Suprapubic skin (tissue), 4 donors: ENCODE measurements at regions not wholly inside any gene's neighbourhood (a gene's known extent, or its start where the extent isn't known, plus 50 kb on each side); places are given as distances from the start of the nearest gene placed in this dataset.

ENCODE experiments used
- EP300 ChIP-seq: sonication (generic); formaldehyde crosslinking; IDR thresholded peaks from one replicate; pipeline ENCODE4 v1.6.1; 2017; ENCODE audit warnings: antibody characterized with exemption
- POLR2AphosphoS5 ChIP-seq, 3 donors: sonication (generic); formaldehyde crosslinking; IDR thresholded peaks; one replicate each; pipeline ENCODE4 v1.6.1; 2017; ENCODE audit warnings: antibody characterized with exemption in 3 of 3
- TF ChIP-seq, protein P1 (sequence below), 2 donors: fragments of 200-600 bp in 1 of 2; fragments of 450-650 bp in 1 of 2; sonication (generic) in 1 of 2; IDR thresholded peaks; one replicate each; pipeline ENCODE4 v1.5.1; 2016 to 2019; ENCODE audit warnings: antibody characterized with exemption in 2 of 2, mild to moderate bottlenecking in 1 of 2, moderate library complexity in 1 of 2

DNA sequence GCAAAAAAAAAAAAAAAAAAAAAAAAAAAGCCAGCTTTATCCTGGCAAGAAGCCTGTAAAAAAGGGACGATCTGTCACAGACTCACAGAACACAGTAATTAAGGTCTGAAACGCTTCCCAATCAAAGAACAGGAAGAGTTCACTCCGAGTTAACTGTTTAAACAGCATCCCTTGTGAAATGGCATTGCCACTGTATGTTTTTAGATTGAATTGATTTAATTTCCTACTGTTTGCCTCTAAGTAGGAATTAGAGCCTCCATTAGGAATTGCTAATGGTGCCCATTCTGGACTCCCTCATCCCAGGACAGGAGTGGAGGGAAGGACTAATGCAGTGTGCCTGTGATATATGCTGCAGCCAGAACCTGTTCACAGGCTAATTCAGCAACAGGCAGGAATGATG lies 370.8 kb downstream of the RWDD3 start:
- TF ChIP-seq, protein P1, sequence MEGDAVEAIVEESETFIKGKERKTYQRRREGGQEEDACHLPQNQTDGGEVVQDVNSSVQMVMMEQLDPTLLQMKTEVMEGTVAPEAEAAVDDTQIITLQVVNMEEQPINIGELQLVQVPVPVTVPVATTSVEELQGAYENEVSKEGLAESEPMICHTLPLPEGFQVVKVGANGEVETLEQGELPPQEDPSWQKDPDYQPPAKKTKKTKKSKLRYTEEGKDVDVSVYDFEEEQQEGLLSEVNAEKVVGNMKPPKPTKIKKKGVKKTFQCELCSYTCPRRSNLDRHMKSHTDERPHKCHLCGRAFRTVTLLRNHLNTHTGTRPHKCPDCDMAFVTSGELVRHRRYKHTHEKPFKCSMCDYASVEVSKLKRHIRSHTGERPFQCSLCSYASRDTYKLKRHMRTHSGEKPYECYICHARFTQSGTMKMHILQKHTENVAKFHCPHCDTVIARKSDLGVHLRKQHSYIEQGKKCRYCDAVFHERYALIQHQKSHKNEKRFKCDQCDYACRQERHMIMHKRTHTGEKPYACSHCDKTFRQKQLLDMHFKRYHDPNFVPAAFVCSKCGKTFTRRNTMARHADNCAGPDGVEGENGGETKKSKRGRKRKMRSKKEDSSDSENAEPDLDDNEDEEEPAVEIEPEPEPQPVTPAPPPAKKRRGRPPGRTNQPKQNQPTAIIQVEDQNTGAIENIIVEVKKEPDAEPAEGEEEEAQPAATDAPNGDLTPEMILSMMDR (IDR thresholded peaks at IDR 0.05): no peak
- TF ChIP-seq POLR2AphosphoS5 (IDR thresholded peaks at IDR 0.05) (no peak), EP300 (no peak)
